ENCODE measurements at regions not wholly inside any gene's neighbourhood (a gene's known extent, or its start where the extent isn't known, plus 50 kb on each side); places are given as distances from the start of the nearest gene placed in this dataset.

DNA sequence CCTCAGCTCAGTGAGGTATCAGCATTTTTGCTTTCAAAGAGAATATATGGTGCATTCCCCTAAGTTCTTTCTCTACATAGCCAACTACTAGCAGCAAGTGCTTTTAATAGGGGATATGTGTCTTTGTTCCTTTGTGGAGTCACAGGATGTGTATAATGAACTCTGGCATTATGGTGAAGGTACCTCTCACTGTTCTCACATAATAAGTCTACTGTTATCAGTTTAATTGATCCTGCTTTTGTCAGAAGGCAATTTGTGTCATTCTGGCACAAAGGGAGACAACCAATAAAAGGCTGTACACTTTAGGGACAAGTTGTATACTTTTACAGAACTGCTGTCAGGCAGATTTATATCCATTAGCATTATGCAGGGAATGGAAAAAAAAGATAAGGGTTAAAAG is 531.4 kb upstream of the RIOK2 start:
- no peak for DNase-seq (ENCODE audit: low read depth)
- Histone ChIP-seq H3K4me3 (ENCODE audit: low read depth, low read length) (no peak overlapping the region), H3K27me3 (ENCODE audit: control insufficient read depth, insufficient read depth, low read length) (no peaks in the 10 kb centered on the region), H3K36me3 (ENCODE audit: control insufficient read depth, insufficient read depth, low read length) (no peaks in the 10 kb centered on the region)
- TF ChIP-seq, protein P1, sequence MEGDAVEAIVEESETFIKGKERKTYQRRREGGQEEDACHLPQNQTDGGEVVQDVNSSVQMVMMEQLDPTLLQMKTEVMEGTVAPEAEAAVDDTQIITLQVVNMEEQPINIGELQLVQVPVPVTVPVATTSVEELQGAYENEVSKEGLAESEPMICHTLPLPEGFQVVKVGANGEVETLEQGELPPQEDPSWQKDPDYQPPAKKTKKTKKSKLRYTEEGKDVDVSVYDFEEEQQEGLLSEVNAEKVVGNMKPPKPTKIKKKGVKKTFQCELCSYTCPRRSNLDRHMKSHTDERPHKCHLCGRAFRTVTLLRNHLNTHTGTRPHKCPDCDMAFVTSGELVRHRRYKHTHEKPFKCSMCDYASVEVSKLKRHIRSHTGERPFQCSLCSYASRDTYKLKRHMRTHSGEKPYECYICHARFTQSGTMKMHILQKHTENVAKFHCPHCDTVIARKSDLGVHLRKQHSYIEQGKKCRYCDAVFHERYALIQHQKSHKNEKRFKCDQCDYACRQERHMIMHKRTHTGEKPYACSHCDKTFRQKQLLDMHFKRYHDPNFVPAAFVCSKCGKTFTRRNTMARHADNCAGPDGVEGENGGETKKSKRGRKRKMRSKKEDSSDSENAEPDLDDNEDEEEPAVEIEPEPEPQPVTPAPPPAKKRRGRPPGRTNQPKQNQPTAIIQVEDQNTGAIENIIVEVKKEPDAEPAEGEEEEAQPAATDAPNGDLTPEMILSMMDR (IDR thresholded peaks at IDR 0.05; ENCODE audit: insufficient read depth, low read length, severe bottlenecking) = no peak
- no peak for FAIRE-seq

DNA sequence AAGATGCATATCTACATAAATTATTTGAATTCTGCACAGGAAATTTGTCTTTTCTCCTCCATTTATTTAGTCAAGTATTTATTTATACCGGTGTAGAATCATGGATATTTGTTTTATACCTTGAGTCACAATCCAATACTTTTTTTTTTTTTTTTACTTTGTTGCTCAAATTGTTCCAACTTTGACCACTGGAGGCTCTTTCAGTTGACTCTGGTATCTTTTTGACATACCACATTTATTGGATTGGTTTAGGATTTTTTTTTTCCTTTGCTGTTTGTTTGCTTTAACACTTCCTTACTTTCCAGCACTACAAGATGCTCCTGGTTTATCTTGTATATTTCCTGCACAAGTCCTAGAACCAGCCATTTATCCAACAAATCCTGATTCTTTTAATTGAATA is 543.1 kb upstream of the RIOK2 start:
- Histone ChIP-seq H3K36me3 (ENCODE audit: control insufficient read depth, insufficient read depth, low read length) (no peaks in the 10 kb centered on the region), H3K4me3 (ENCODE audit: low read depth, low read length) (no peak overlapping the region), H3K27me3 (ENCODE audit: control insufficient read depth, insufficient read depth, low read length) (no peaks in the 10 kb centered on the region)
- no peak for FAIRE-seq
- TF ChIP-seq, protein P1 (IDR thresholded peaks at IDR 0.05; ENCODE audit: insufficient read depth, low read length, severe bottlenecking) = no peak
- peak; percentile 11 for DNase-seq (ENCODE audit: low read depth)

DNA sequence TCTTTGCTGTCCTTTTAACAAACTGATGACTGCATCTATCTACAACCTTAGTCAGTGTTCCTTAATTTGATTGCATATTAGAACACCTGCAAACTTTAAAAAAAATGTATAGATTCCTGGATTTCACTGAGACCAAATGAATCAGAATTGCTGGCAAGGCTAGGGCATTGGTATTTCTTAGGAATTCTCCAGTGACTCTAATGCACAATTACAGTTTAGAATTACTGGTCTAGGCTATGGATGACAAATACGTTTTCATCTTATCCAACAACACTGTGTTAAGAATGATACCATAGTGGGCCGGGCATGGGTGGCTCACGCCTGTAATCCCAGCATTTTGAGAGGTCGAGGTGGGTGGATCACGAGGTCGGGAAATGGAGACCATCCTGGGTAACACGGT is 545.9 kb upstream of the RIOK2 start:
- DNase-seq (ENCODE audit: low read depth) (no peak), FAIRE-seq (no peak)
- no peaks in the 10 kb centered on the region for H3K36me3 ChIP-seq (ENCODE audit: control insufficient read depth, insufficient read depth, low read length)
- no peak overlapping the region for H3K4me3 ChIP-seq (ENCODE audit: low read depth, low read length)
- no peaks in the 10 kb centered on the region for H3K27me3 ChIP-seq (ENCODE audit: control insufficient read depth, insufficient read depth, low read length)
- TF ChIP-seq, protein P1 (IDR thresholded peaks at IDR 0.05; ENCODE audit: insufficient read depth, low read length, severe bottlenecking) = no peak

DNA sequence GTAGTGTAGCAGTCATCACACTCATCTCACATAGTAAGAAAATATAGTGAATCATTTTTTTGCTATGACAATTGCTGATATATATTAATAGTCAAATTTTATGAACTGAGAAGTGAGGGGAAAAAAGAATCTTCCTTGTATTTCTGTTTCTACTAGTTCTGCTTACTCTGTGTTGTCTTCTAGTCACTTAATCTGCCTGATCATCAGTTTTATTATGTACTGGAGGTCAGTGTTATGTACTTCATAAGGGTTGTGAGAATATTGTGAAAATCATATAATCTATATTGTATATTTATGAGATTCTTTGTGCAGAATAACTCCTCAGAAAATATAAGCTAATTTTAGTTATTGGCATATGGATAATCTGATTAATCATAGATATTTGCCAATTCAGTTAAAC is 546.9 kb upstream of the RIOK2 start:
- DNase-seq (ENCODE audit: low read depth) (no peak), FAIRE-seq (no peak)
- TF ChIP-seq, protein P1 (IDR thresholded peaks at IDR 0.05; ENCODE audit: insufficient read depth, low read length, severe bottlenecking) = no peak
- Histone ChIP-seq H3K36me3 (ENCODE audit: control insufficient read depth, insufficient read depth, low read length) (no peaks in the 10 kb centered on the region), H3K4me3 (ENCODE audit: low read depth, low read length) (no peak overlapping the region), H3K27me3 (ENCODE audit: control insufficient read depth, insufficient read depth, low read length) (no peaks in the 10 kb centered on the region)

DNA sequence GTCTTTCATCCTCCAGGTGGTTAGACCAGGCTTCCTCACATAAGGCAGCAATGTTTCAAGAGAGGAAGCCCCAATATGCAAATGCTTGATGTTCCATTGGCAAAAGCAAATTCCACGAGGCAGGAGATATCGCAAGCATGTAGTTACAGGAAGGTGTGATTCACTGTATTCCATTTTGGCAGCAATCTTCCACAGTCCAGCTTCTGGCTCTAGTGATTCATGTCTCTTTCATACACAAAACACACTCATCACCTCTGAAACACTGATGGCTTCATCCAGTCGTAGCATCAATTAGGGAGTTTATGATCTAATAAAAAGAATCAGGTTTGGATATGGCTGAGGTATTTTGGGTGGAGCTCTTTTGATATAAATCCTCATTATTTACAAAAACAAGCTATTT is 552.2 kb upstream of the RIOK2 start:
- no peaks in the 10 kb centered on the region for H3K36me3 ChIP-seq (ENCODE audit: control insufficient read depth, insufficient read depth, low read length)
- TF ChIP-seq, protein P1 (IDR thresholded peaks at IDR 0.05; ENCODE audit: insufficient read depth, low read length, severe bottlenecking) = no peak
- DNase-seq (ENCODE audit: low read depth) (peak; percentile 99), FAIRE-seq (peak; percentile 97)
- no peaks in the 10 kb centered on the region for H3K27me3 ChIP-seq (ENCODE audit: control insufficient read depth, insufficient read depth, low read length)
- H3K4me3 ChIP-seq (ENCODE audit: low read depth, low read length) = no peak overlapping the region

DNA sequence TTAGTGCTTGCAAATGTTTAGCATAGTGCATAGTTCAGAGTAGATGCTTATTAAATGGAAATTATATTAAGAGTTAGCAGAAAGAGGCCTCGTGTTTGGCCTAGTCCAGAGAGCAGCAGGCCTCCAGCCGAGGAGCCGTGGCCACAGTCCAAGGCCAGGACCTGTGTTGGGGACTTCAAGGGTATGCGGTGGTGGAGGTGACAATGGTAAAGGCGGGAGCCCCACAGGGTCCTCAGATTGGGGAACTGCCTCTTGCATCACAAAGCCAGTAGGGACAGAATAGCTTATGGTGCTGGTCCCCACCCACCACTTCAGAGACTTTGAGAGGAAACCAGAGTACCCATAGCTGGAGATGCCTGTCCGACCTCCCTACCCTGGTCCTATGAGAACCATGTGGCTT is 554.6 kb upstream of the RIOK2 start:
- FAIRE-seq (no peak), DNase-seq (ENCODE audit: low read depth) (no peak)
- Histone ChIP-seq H3K27me3 (ENCODE audit: control insufficient read depth, insufficient read depth, low read length) (no peaks in the 10 kb centered on the region), H3K36me3 (ENCODE audit: control insufficient read depth, insufficient read depth, low read length) (no peaks in the 10 kb centered on the region), H3K4me3 (ENCODE audit: low read depth, low read length) (no peak overlapping the region)
- TF ChIP-seq, protein P1 (IDR thresholded peaks at IDR 0.05; ENCODE audit: insufficient read depth, low read length, severe bottlenecking) = no peak
